GM19043 (cell line): ENCODE measurements at regions not wholly inside any gene's neighbourhood (a gene's known extent, or its start where the extent isn't known, plus 50 kb on each side); places are given as distances from the start of the nearest gene placed in this dataset.
"Not testable (repeated sequence)": the region's sequence is repeated elsewhere in the genome, so short reads cannot be mapped to it uniquely, and the experiment has no call there.

Experiments
- ATAC-seq: cut with Tn5 transposase; IDR thresholded peaks from one replicate; pipeline ENCODE4 v1.9.1; 2021; ENCODE audit warnings: low read depth; ENCODE audit not compliant: unreplicated experiment

DNA sequence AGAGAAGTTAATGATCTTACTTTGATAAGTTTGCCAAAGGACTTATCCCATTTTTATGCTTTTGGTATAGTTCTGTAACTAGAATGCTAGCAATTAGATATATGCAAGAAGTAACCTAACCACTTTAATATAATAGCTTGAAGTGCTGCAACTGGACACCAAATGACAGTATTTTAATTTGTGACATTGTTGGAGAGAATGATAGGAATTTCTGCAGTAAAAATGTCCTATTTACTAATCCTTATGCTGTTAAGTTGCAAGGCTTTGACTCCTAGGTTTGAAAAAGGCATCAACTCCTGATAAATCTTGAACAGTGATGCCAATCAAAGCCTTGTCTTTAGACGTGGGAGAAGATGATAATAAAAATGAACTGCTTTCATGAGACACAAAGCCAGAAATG is 726.0 kb upstream of the GJE1 start:
- ATAC-seq: no peak

- ATAC-seq: no peak
These were observed 728.9 kb upstream of the GJE1 start for GRCh38 chr6:141403827-141404226.

- ATAC-seq: no peak
These were observed 729.6 kb upstream of the GJE1 start for GRCh38 chr6:141403103-141403502.

GRCh38 chr6:141402489-141402888 is 730.2 kb upstream of the GJE1 start:
- ATAC-seq: no peak

DNA sequence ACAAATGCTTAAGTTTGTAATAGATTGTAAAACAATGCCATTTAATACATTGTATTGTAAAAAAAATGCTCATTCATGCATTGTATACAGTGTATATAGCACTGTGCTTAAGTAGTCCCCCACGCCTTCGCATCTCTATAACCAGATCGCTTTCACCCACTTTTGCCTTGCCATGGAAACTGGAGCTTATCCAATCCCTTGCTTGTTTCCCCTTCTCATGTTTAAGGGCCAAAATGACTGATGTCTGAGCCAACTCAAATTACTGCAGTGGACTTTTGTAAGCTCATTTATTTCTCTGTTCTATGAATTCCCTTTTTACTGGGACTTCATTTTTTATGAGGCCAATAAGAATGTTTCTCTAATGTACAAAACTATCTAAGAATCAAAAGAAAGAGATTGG is 730.9 kb upstream of the GJE1 start:
- no peak for ATAC-seq

- no peak for ATAC-seq
These were observed 731.6 kb upstream of the GJE1 start for GRCh38 chr6:141401168-141401567.

DNA sequence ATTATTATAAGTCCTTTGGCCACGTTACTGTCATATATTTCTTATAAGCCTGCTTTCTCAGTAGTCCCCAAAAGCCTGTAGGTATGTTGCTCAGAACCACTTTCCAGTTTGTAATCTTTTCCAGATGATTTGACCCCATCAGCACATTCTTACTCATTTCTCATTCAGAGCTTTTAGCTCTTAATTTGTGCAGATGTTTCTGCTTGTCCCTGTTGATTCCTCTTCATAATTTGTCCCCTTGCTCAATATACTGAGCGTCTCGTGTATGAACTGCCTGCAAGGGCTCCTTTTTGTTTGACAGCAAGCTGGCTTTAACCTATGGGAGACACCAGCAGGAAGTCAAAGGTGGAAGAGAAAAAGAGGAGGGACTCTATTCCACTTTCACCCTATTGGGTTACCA is 733.8 kb upstream of the GJE1 start:
- no peak for ATAC-seq

- no peak for ATAC-seq
These were observed 737.2 kb upstream of the GJE1 start for GRCh38 chr6:141395443-141396008.

DNA sequence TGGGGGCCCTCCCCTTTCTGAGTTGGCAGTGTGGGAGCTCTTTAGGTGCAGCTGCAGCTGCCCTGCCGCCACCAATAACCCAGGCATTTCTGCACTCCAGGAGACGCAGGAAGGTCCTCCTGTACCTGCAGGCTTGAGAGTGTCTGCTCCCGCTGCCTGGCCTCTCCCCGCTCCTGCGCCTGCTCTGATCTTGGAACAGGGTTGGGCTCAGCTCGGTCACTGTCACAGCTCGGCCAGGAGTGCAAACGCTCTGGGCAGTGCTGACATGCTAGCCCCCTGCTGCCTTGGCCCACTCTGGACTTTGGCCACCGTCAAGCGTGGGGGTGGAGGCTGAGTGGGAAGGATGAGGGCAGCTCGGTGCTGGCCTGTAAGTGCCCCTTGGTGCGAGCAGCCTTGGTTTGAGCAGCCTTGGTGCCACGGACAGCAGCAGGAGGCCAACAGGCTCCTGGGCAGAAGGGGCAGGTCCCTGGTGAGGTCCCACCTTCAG is 738.1 kb upstream of the GJE1 start:
- ATAC-seq: no peak

DNA sequence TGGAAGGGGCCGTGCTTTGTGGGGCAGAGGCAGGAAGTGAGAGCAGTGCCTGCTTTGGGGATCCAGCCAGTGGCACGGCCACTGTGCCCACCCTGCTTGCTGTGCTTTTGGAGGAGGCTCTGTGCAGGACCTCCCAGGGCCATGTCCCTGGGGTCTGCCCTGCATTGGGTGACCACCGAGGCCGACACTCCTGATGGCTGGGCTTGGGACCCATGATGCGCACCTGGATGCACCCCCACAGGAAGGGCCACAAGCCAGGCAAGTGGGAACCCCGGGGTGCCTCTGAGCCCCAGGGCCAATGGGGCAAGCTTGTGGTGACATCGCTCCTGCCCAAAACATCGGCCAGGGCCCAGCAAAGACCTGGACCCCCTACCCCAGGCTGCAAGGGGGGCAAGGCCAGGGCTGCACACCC is 738.6 kb upstream of the GJE1 start:
- no peak for ATAC-seq

- no peak for ATAC-seq
These were observed 739.2 kb upstream of the GJE1 start for GRCh38 chr6:141393405-141394124.

DNA sequence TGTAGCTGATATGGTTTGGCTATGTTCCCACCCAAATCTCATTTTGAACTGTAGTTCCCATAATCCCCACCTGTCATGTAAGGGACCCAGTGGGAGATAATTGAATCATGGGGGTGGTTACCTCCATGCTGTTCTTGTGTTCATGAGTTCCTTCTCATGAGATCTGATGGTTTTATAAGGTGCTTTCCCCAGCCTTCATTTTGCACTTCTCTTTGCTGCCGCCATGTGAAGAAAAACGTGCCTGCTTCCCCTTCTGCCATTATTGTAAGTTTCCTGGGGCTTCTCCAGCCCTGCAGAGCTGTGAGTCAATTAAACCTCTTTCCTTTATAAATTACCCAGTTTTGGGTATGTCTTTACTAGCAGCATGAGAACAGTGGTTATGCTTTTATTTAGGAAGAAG is 741.6 kb upstream of the GJE1 start:
- ATAC-seq: not testable (repeated sequence)

DNA sequence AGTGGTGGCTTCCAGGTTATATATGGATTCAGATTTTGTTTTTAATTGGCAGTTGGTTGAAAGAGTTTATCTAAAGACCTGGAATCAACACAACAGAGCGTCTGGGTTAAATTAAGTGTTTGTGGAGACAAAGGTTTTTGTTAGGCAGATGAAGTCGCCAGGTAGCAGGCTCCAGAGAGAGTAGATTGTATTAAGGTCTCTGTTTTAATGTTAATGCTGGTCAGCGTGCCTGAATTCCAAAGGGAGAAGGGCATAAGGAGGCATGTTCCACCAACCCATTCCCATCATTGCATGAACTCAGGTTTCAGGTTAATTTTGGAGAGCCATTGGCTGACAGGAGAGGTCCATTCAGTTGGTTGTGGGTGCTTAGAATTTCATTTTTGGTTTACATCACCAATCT is 744.1 kb upstream of the GJE1 start:
- ATAC-seq: no peak

DNA sequence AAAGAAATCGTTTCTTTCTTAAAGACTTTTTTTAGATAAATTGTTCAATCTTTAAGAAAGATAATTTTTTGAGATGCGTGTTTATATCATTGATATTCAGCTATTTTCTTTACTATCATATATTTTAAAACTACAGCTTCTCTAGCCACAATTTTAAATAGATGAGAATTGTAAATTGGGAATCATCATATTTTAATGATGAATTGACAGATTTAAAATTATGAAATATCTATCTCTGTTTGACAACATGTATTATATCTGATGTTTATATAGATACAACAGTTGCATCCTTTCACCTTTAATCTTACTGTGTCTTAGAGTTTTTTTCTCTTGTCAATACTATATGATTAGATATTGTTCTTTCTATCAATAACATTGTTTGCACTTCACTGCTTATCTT is 762.3 kb upstream of the GJE1 start:
- ATAC-seq: no peak

DNA sequence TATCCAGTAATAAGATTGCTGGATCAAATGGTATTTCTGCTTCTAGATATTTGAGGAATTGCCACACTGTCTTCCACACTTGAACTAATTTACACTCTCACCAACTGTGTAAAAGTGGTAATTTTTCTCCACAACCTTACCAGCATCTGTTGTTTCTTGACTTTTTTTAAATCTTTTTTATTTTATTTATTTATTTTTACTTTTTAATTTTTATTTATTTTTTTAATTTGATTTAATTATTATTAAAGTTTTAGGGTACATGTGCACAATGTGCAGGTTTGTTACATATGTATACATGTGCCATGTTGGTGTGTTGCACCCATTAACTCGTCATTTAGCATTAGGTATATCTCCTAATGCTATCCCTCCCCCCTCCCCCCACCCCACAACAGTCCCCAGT is 765.9 kb upstream of the GJE1 start:
- ATAC-seq: not testable (repeated sequence)

- ATAC-seq: no peak
These were observed 768.0 kb upstream of the GJE1 start for GRCh38 chr6:141364694-141365093.

DNA sequence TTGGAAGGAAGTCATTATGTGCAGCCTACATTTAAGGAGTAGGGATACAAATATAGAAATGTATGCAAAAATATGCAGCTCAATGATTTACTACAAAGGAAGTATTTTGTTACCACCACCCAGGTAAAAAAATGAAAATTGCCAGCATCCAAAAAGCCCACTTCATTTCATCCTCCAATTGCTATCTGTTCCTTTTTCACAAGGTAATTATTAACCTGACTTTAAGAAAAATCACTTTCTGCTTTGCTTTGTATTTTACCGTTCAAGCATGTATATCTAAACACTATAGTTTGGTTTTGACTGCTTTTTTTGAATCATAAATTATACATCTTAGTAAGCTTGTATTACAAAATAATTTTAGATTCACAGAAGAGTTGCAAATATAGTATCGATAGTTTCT is 768.5 kb upstream of the GJE1 start:
- no peak for ATAC-seq

DNA sequence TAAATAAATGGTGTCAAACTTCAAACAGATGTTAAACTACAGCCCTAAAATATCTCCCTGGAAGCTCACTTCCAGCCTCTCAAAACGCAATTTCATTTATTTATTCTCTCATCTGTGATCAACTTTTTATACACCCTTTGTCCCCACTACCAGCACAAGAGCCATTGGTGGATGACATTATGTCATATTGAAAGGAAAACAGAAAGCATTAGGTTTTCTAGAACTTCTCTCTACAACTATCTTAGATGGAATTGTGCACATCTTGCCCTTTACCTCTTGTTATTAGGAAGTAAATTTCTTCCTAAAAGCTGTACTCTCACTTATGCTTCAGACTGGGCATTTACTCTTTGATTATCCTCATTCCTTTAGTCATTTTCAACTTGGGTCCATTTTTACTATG is 771.2 kb upstream of the GJE1 start:
- ATAC-seq: no peak

DNA sequence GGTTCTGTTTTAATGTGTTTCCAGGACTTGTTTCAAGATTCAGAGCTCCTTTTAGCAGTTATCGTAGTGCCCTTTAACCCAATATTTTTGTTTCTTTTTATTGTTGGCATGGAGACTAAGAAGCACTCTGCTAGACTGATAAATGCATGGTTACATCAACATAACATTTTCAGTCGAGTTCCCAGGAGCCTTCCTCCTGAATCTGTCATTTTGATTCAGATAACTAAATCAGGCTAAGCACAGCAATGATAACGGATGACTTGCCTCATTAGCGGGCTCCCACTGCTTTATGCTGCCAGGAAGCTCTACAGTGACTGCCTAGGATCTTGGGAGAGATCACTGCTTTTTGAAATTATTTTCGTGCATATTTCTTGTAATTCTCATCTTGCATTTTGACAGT is 772.8 kb upstream of the GJE1 start:
- no peak for ATAC-seq

- no peak for ATAC-seq
These were observed 778.4 kb upstream of the GJE1 start for GRCh38 chr6:141354191-141354955.

- no peak for ATAC-seq
These were observed 781.0 kb upstream of the GJE1 start for GRCh38 chr6:141351721-141352120.

DNA sequence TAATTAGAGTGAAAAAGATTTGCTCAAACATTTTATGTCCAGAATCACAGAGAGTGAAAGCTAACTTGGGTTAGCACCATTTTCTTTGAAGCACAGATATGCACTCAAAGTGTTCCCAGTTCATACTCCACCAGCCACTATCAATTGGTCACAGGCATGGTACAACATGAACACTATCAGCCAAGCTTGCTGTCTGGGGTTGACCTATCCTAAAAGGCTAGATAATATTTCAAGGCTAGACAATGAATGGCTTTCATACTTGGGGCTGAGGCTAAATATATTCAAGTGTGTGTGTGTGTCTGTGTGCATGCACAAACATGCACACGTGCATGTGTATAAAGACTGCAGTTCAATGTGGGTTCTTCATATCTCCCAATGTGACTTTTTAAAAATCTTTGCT is 783.0 kb upstream of the GJE1 start:
- no peak for ATAC-seq
